Natural killer cell treated with Interleukin-12 subunit alpha and Interleukin-12 subunit beta and Interleukin-15 and Interleukin-18, amount 100 ng/mL, for 72 hours (primary cell): ENCODE measurements at regions not wholly inside any gene's neighbourhood (a gene's known extent, or its start where the extent isn't known, plus 50 kb on each side); places are given as distances from the start of the nearest gene placed in this dataset.

Experiments used
- ATAC-seq, 2 donors: fragments of 150-1000 bp; cut with Tn5 transposase in 1 of 2; sonication (Bioruptor Pico), chemical (Tn5 transposase) in 1 of 2; 2 replicates each; pipeline ENCODE4 v1.10.0; 2021
- DNase-seq: peaks from one replicate; pipeline ENCODE4 v3.0.0; 2022; ENCODE audit warnings: low spot score
- H3K27ac Mint-ChIP-seq, 2 donors: 1 replicate in 1 of 2; 2 replicates in 1 of 2; pipeline ENCODE4 v1.8.0; 2022; ENCODE audit warnings: mixed read lengths in 2 of 2, mild to moderate bottlenecking in 1 of 2, moderate library complexity in 1 of 2
- H3K27me3 Mint-ChIP-seq, 2 donors: 1 replicate in 1 of 2; 2 replicates in 1 of 2; pipeline ENCODE4 v1.8.0; 2022; ENCODE audit warnings: mixed read lengths in 2 of 2
- H3K36me3 Mint-ChIP-seq: one replicate; pipeline ENCODE4 v1.8.0; 2022; ENCODE audit warnings: mixed read lengths
- H3K4me1 Mint-ChIP-seq, 2 donors: 1 replicate in 1 of 2; 2 replicates in 1 of 2; pipeline ENCODE4 v1.8.0; 2022; ENCODE audit warnings: low read depth in 2 of 2, mixed read lengths in 2 of 2, mild to moderate bottlenecking in 1 of 2
- H3K4me3 Mint-ChIP-seq: one replicate; pipeline ENCODE4 v1.8.0; 2022; ENCODE audit warnings: mixed read lengths
- H3K9me3 Mint-ChIP-seq: 2 replicates; pipeline ENCODE4 v1.8.0; 2022; ENCODE audit warnings: mixed read lengths

DNA sequence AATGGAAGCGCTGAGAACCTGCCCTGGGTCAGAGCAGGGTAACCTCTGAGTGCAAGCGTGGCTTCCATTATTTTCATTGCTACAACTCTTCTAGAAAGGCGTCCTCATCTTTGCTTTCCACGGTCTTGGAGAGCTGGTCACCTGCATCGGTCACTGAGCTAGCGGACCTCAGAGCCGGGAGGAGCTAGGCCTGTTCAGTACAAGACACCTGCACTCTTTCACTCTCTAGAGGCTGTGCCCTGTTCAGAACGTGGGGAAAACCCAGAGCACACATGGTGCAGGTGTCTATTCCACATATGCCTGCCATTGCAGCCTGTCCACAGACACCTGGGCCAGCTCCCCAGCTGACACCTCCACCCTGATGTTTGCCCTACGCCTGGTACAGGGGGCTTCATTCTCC is 147.8 kb upstream of the IRX2 start:
- Mint-ChIP-seq H3K36me3 (peaks cover 5% of the 10 kb centered on the region), H3K27ac (no peak overlapping the region), H3K27me3 (no peaks in the 10 kb centered on the region), H3K4me1 (no peaks in the 10 kb centered on the region), H3K9me3 (peaks cover 3% of the 10 kb centered on the region), H3K4me3 (no peak overlapping the region)
- ATAC-seq: no peak
- no peak for DNase-seq

DNA sequence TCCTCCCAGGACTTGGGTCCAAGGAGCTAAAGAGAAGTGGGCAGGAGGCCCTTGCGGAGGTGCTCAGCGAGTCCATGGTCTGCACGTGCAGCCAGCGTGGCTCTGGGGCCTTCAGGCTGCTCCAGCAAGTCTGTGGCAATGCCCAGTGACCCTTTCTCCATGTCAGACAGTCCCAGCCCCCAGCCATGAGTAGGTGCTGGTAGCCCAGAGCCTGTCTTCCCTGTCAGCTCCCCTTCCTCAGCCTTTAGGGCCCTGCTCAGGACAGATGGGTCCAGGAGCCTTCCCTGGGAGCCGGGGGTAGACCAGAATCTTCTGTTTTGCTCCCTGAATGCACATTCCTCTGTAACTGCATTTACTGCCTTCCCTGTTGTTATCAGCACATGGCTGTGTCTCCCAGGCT is 147.2 kb upstream of the IRX2 start:
- Mint-ChIP-seq H3K4me3 (no peak overlapping the region), H3K27me3 (no peaks in the 10 kb centered on the region), H3K4me1 (no peaks in the 10 kb centered on the region), H3K9me3 (peaks cover 3% of the 10 kb centered on the region), H3K27ac (no peak overlapping the region), H3K36me3 (peaks cover 5% of the 10 kb centered on the region)
- no peak for DNase-seq
- ATAC-seq: no peak

DNA sequence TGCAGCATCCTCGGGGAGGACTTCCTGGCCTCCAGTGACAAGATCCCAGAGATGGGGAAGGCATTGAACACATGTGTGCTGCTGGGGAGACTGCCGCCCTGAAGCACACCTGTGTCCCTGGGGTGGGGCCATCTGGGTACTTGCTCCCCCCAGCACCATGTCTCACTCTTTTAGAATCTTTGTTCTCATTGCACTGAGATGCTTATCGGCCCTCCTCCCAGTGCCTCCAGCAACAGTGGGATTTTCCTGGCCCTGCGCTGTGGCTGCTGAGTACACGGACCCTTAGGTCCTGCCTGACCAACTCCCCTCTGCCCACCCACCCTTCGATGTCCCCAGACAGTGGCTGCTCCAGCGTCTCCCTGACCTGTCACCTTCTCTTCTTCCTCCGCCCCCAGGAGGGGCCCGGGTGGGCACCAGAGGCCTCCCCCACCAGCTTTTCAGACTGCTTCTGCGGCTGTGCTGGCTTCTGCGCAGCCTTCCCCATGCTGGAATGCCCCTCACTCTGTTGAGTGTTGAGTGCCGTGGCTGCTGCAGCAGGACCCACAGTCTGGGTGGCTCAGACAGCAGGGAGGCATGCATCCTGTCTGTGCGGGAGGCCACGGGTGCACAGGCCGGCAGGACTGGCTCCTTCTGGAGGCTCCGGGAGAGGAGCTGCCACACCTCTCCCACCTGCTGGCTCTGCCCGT is 145.9 kb upstream of the IRX2 start:
- no peak overlapping the region for H3K27ac Mint-ChIP-seq
- H3K4me3 Mint-ChIP-seq: no peak overlapping the region
- peaks cover 3% of the 10 kb centered on the region for H3K9me3 Mint-ChIP-seq
- H3K36me3 Mint-ChIP-seq: peaks cover 5% of the 10 kb centered on the region
- H3K27me3 Mint-ChIP-seq: no peaks in the 10 kb centered on the region
- H3K4me1 Mint-ChIP-seq: no peaks in the 10 kb centered on the region
- DNase-seq (no peak), ATAC-seq (no peak)

DNA sequence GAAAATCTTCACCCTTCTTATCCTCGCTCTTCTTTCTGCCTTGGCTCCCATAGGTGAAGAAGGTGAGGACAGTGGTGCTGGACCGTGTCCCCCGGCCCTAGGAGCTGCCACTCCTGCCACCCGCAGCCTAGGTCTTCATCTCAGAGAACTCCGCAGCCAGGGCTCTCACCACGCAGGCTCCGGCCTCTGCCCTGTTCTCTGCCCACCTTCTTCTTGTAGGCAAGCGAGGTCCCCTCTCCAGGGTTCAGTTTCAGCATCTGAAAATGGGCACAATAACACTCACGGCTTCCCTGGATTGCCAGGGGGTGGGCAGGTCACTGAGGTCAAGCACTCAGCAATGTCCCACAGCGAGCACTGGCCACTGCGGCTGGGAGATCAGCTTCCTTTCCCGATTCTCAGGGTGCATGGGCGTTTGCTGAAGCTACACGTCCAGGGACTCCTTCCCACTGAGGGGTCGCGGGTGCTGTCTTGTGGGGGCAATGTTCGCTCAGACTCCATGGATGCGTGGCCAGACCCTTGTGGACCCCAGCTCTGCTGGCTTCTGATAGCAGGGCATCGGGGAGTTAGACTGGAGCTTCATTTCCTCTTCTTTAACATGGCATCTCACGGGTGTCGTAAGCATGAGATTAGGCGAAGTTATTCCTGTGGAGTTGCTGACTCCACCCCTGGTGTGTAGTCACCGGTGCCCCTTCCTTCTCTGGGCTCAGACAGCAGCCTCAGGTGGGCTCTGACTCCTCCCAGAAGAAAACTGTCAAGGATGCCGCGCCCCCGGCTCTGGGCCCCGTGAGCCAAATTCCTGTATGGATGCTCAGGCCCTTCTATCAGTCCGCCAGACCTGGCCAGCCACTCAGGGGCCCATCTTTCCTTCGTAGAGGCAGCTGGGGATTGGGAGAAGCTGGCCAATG is 145.1 kb upstream of the IRX2 start:
- DNase-seq (no peak), ATAC-seq (no peak)
- peaks cover 1% of the 10 kb centered on the region for H3K36me3 Mint-ChIP-seq
- H3K27me3 Mint-ChIP-seq: no peaks in the 10 kb centered on the region
- H3K9me3 Mint-ChIP-seq: peaks cover 1% of the 10 kb centered on the region
- H3K4me1 Mint-ChIP-seq: no peaks in the 10 kb centered on the region
- no peak overlapping the region for H3K27ac Mint-ChIP-seq
- no peak overlapping the region for H3K4me3 Mint-ChIP-seq

DNA sequence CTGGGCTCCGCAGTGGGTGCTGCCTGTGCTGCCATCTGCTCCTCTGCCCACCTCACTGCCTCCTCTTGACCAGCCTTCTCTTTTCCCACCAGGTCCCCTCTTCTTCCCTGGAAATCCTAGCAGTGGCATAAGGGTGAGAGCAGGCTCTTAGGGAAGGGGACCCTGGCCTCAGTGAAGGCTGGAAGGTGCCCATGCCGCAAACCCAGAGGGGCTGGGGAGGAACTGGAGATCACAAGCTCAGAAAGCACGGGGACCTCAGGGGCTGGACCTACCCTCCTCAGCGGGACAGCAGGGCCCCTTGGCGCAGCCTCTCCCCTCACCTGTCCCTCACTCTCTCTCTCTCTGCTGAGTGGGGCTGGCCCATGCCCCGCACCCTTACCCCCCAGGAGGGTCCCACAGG is 144.4 kb upstream of the IRX2 start:
- Mint-ChIP-seq H3K4me1 (no peaks in the 10 kb centered on the region), H3K27me3 (no peaks in the 10 kb centered on the region), H3K27ac (no peak overlapping the region), H3K36me3 (no peaks in the 10 kb centered on the region), H3K9me3 (no peaks in the 10 kb centered on the region), H3K4me3 (no peak overlapping the region)
- no peak for DNase-seq
- ATAC-seq: no peak

DNA sequence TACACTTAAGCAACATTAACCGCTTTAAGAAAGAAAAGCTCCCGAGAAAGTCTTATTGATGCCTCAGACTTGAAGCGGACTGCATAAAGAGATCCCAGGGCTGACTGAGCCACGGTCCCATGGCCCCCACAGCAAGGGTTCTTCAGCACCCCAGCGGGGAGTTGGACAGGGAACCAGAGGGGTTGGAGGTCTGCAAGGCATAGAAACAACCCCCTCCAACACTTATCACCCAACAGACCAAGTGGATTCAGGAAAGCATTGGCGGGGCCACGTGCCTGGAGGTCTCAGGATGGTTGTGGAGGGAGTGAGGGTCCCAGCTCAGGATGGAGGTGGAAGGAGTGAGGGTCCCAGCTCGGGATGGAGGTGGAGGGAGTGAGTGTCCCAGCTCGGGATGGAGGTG is 143.7 kb upstream of the IRX2 start:
- Mint-ChIP-seq H3K27me3 (no peaks in the 10 kb centered on the region), H3K4me1 (no peaks in the 10 kb centered on the region), H3K9me3 (no peaks in the 10 kb centered on the region), H3K36me3 (no peaks in the 10 kb centered on the region), H3K4me3 (no peak overlapping the region), H3K27ac (no peak overlapping the region)
- no peak for ATAC-seq
- DNase-seq: no peak

DNA sequence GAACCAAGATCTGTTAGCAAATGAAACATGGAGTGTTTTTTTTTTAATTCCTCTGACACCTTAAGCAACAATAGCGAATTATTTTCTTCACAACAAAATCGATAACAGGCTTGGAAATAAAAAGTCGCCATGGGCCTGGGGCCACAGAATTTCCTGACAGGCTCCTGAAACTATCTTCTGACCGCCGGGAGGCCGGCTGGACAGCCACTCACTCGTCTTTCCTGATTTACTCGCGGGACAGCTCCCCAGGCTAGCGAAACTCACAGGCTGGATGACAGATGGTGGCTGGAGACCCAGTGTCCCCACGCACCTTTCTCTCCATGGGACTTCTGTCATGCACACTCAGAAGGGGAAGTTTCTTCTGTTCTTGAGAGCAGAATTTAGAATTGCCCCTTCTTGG is 143.3 kb upstream of the IRX2 start:
- Mint-ChIP-seq H3K4me3 (no peak overlapping the region), H3K4me1 (no peaks in the 10 kb centered on the region), H3K36me3 (no peaks in the 10 kb centered on the region), H3K27ac (no peak overlapping the region), H3K27me3 (no peaks in the 10 kb centered on the region), H3K9me3 (no peaks in the 10 kb centered on the region)
- no peak for DNase-seq
- ATAC-seq: no peak

DNA sequence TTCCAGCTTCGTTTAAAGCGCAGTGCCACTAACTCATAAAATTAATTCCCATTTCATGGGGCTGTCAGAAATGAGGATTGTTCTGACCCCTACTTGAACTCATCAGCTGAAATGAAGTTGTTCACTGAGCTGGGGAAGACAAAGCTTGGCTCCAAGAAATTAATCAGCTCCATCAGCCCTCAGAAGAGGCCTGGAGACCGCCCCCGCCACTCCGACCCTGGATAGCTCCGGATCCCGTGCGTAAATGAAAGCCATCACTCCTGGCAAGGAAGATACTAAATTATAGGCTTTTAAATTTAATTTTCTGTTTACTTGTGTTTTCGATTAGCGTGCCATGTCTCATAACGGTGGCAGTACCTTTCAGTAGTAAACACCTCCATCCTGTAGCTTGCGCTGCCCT is 142.8 kb upstream of the IRX2 start:
- DNase-seq: no peak
- Mint-ChIP-seq H3K27me3 (no peaks in the 10 kb centered on the region), H3K4me3 (no peak overlapping the region), H3K9me3 (no peaks in the 10 kb centered on the region), H3K4me1 (no peaks in the 10 kb centered on the region), H3K36me3 (no peaks in the 10 kb centered on the region), H3K27ac (no peak overlapping the region)
- ATAC-seq: no peak

DNA sequence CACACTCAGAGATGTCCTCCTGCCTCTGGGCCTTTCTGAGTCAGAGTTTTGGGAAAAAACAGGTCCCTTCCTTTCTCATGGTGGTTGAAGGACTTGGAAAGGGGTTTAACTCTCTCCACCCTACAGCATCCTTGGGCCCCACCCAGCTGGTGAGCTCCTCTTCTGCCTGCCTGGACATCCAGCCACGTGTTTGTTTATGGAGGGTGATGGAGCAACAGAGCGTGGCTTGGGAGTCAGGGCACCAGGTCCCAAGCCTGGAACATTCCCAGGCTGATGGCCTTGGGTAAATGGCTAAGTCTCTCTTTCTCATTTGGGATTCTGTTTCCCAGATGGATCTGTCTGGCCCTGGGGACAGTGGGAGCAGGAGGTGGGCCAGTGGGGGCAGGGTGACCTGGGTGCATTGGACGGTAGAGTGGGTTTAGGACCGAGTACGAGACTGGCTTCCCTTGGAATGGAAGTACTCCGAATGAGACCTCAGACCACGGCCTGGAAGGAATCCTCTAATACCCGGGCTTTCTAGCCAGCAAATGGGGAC is 141.1 kb upstream of the IRX2 start:
- Mint-ChIP-seq H3K9me3 (no peaks in the 10 kb centered on the region), H3K4me1 (no peaks in the 10 kb centered on the region), H3K36me3 (no peaks in the 10 kb centered on the region), H3K4me3 (no peak overlapping the region), H3K27me3 (no peaks in the 10 kb centered on the region), H3K27ac (no peak overlapping the region)
- DNase-seq: no peak
- ATAC-seq: no peak

DNA sequence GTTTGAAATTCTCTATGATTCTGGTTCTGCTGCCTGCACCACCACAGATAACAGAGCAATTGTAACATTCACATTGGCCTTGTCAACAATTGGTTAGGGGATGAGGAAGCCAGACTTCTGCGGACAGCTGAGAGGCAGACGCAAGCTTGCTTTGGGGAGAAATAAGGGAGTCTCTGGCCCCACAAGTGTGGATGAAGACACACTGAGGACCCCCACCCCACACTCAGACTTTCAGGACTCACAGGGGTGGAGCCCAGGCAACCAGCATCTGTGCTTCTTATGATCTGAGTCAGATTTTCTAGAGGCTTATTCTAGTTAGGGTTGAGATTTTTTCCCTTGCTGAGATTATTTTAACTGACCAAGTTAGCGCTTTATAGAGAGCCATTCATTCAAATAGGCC is 140.3 kb upstream of the IRX2 start:
- no peaks in the 10 kb centered on the region for H3K36me3 Mint-ChIP-seq
- no peak for ATAC-seq
- no peaks in the 10 kb centered on the region for H3K9me3 Mint-ChIP-seq
- no peak overlapping the region for H3K27ac Mint-ChIP-seq
- no peak for DNase-seq
- H3K4me3 Mint-ChIP-seq: no peak overlapping the region
- H3K4me1 Mint-ChIP-seq: no peaks in the 10 kb centered on the region
- H3K27me3 Mint-ChIP-seq: no peaks in the 10 kb centered on the region

DNA sequence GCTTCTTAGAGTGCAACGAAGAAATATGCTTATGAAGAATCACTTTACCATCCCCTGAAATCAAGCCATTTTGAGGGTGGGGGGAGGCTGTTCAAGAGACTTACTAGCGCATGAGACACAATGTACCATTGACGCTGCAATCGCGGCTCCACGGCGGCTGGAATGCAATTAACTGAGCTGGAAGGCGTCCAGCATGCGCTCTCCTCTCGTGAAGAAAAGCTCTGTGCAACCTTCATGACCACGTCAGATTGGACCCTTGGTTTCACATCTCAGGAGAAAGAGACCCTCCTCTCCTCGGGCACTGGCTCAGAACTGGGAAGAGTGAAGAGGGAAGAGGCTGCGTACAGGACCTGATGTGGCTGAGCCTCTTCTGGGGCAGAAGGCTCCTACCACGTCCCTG is 138.5 kb upstream of the IRX2 start:
- H3K4me1 Mint-ChIP-seq: no peaks in the 10 kb centered on the region
- no peaks in the 10 kb centered on the region for H3K9me3 Mint-ChIP-seq
- H3K36me3 Mint-ChIP-seq: no peaks in the 10 kb centered on the region
- no peak overlapping the region for H3K4me3 Mint-ChIP-seq
- DNase-seq (no peak), ATAC-seq (no peak)
- no peak overlapping the region for H3K27ac Mint-ChIP-seq
- H3K27me3 Mint-ChIP-seq: no peaks in the 10 kb centered on the region

DNA sequence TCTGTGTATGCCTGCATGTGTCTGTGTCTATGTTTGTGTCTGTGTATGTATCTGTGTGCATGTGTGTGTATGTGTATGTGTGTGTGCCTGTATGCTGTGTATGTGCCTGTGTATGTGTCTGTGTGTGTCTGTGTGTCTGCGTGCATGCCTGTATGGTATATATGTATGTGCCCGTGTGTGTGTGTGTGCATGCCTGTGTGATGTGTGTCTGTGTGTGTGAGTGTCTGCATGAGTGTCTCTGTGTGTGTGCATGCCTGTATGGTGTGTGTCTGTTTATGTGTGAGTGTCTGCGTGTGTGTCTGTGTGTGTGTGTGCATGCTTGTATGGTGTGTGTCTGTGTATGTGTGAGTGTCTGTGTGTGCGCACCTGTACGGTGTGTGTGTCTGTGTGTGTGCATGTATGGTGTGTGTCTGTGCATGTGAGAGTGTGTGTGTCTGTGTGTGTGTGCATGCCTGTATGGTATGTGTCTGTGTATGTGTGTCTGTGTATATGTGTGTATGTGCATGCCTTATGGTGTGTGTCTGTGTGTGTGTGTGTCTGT is 137.1 kb upstream of the IRX2 start:
- H3K4me3 Mint-ChIP-seq: no peak overlapping the region
- ATAC-seq (peak; percentile 44 to 48), DNase-seq (no peak)
- H3K4me1 Mint-ChIP-seq: no peaks in the 10 kb centered on the region
- H3K36me3 Mint-ChIP-seq: no peaks in the 10 kb centered on the region
- peaks cover 5% of the 10 kb centered on the region for H3K9me3 Mint-ChIP-seq
- H3K27me3 Mint-ChIP-seq: no peaks in the 10 kb centered on the region
- no peak overlapping the region for H3K27ac Mint-ChIP-seq

DNA sequence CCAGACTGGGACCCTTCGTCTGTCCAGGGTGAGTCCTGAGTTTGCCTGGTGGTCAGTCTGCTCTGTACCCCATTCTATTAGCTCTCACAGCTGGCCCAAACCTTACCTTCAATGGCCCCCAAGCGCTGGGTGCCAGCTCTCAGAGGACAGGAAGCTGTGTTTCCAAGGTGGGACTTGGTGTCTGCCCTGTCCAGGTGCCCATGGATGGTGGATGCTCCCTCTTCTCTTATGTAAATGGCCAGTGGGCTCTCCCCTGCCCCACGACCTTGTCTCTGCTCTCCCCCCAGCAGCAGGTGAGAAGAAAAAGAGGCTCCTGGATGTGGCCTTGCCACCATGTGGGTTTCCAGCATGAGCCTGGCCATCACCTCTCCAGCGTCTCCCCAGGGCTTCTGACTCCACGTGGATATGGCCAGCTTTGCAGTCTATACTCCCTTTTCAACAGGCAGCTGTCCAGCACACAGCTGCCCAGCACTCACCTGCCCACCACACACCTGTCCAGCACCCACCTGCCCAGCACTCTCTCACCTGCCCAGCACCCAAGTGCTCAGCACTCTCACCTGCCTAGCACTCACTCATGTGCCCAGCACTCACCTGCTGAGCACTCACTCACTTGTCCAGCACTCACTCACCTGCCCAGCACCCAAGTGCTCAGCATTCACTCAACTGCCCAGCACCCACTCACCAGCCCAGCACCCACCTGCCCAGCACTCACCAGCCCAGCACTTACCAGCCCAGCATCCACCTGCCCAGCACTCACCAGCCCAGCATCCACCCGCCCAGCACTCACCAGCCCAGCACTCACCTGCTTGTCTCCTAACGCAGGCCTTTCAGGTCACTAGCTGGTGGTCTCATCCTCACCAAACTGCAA is 136.2 kb upstream of the IRX2 start:
- no peak for DNase-seq
- H3K9me3 Mint-ChIP-seq: peaks cover 10% of the 10 kb centered on the region
- H3K4me3 Mint-ChIP-seq: no peak overlapping the region
- ATAC-seq: peak; percentile 32 to 56
- no peaks in the 10 kb centered on the region for H3K4me1 Mint-ChIP-seq
- H3K27ac Mint-ChIP-seq: no peak overlapping the region
- H3K36me3 Mint-ChIP-seq: no peaks in the 10 kb centered on the region
- no peaks in the 10 kb centered on the region for H3K27me3 Mint-ChIP-seq
